Stimulated activated CD8-positive, alpha-beta memory T cell treated with anti-CD3 and anti-CD28 coated beads, Interleukin-7, amount 100 ng/mL, for 48 hours (primary cell): ENCODE measurements at regions not wholly inside any gene's neighbourhood (a gene's known extent, or its start where the extent isn't known, plus 50 kb on each side); places are given as distances from the start of the nearest gene placed in this dataset.

Source experiments
- DNase-seq, 2 donors: peaks; one replicate each; pipeline ENCODE4 v3.0.0-alpha.2; 2020; ENCODE audit warnings: low read depth in 1 of 2; ENCODE audit errors: extremely low read depth in 1 of 2

- DNase-seq: no peak
These were observed 204.6 kb upstream of the TSHZ3 start for GRCh38 chr19:31553846-31554215.

- DNase-seq: no peak
These were observed 205.1 kb upstream of the TSHZ3 start for GRCh38 chr19:31554360-31554759.

- DNase-seq: no peak
These were observed 206.5 kb upstream of the TSHZ3 start for GRCh38 chr19:31555634-31556215.

GRCh38 chr19:31559494-31559893, 210.3 kb upstream of the TSHZ3 start:
- no peak for DNase-seq

- DNase-seq: no peak
These were observed 211.1 kb upstream of the TSHZ3 start for GRCh38 chr19:31560086-31561060.

GRCh38 chr19:31562966-31563612, 213.9 kb upstream of the TSHZ3 start:
- DNase-seq: no peak

GRCh38 chr19:31567776-31568175, 218.5 kb upstream of the TSHZ3 start:
- no peak for DNase-seq

GRCh38 chr19:31568724-31569123, 219.5 kb upstream of the TSHZ3 start:
- no peak for DNase-seq

GRCh38 chr19:31570718-31571117, 221.5 kb upstream of the TSHZ3 start:
- DNase-seq: no peak

- DNase-seq: no peak
These were observed 223.1 kb upstream of the TSHZ3 start for GRCh38 chr19:31572102-31572975.

- no peak for DNase-seq
These were observed 223.7 kb upstream of the TSHZ3 start for GRCh38 chr19:31572976-31573298.

- DNase-seq: no peak
These were observed 225.2 kb upstream of the TSHZ3 start for GRCh38 chr19:31574251-31574973.

- no peak for DNase-seq
These were observed 226.7 kb upstream of the TSHZ3 start for GRCh38 chr19:31575846-31576335.

GRCh38 chr19:31578326-31578725, 229.1 kb upstream of the TSHZ3 start:
- DNase-seq: no peak

GRCh38 chr19:31583148-31583547, 233.9 kb upstream of the TSHZ3 start:
- no peak for DNase-seq

GRCh38 chr19:31586282-31586681, 237.0 kb upstream of the TSHZ3 start:
- DNase-seq: no peak

GRCh38 chr19:31589109-31589508, 239.9 kb upstream of the TSHZ3 start:
- DNase-seq: no peak

- DNase-seq: no peak
These were observed 242.0 kb upstream of the TSHZ3 start for GRCh38 chr19:31591258-31591657.

- DNase-seq: no peak
These were observed 243.2 kb upstream of the TSHZ3 start for GRCh38 chr19:31592456-31592855.

GRCh38 chr19:31594701-31595100, 245.5 kb upstream of the TSHZ3 start:
- DNase-seq: no peak
